ENCODE measurements at regions not wholly inside any gene's neighbourhood (a gene's known extent, or its start where the extent isn't known, plus 50 kb on each side); places are given as distances from the start of the nearest gene placed in this dataset.

GRCh38 chrX:63115196-63115595 lies 235.9 kb downstream of the SPIN4 start:
- TF ChIP-seq SP1 (IDR thresholded peaks at IDR 0.05), result no peak
- TF ChIP-seq TAF1 (conservative IDR thresholded peaks at IDR 0.05), result no peak
- TF ChIP-seq ATF3 (IDR thresholded peaks at IDR 0.05), result no peak
- no peak for TF ChIP-seq CTCF (IDR thresholded peaks at IDR 0.05; ENCODE audit: low read depth, low read length, missing input control)
- TF ChIP-seq GABPA (IDR thresholded peaks at IDR 0.05 in 1 of 2, conservative IDR thresholded peaks at IDR 0.05 in 1 of 2), result no peak
- TF ChIP-seq YY1 (IDR thresholded peaks at IDR 0.05), result no peak
- no peak for TF ChIP-seq RAD21 (IDR thresholded peaks at IDR 0.05)
